ENCODE measurements at regions not wholly inside any gene's neighbourhood (a gene's known extent, or its start where the extent isn't known, plus 50 kb on each side); places are given as distances from the start of the nearest gene placed in this dataset.

GRCh38 chr15:47897525-47897924 lies 180.2 kb downstream of the SEMA6D start:
- no peaks in the 10 kb centered on the region for H3K36me3 ChIP-seq (ENCODE audit: control insufficient read depth in 2 of 2, extremely low read depth in 1 of 2, insufficient read depth in 2 of 2, low read length in 2 of 2)
- no peak overlapping the region for H3K4me3 ChIP-seq (ENCODE audit: control insufficient read depth in 2 of 3, extremely low read depth in 1 of 3, insufficient read depth in 2 of 3, low read depth in 1 of 3, low read length in 3 of 3)
- H3K4me2 ChIP-seq (ENCODE audit: control insufficient read depth, extremely low read depth, insufficient read depth, low read depth, low read length): peak overlapping the region; percentile 38
- no peaks in the 10 kb centered on the region for H3K9me3 ChIP-seq (ENCODE audit: control insufficient read depth, low read depth, low read length)
- H3K27me3 ChIP-seq (ENCODE audit: control insufficient read depth, extremely low read depth, insufficient read depth, low read length): no peaks in the 10 kb centered on the region
- H3K79me2 ChIP-seq (ENCODE audit: control insufficient read depth, insufficient read depth, low read length): no peaks in the 10 kb centered on the region
- FAIRE-seq (no peak), DNase-seq (ENCODE audit: low read depth, low spot score) (no peak)
- H3K27ac ChIP-seq (ENCODE audit: control insufficient read depth, insufficient read depth, low read length): no peak overlapping the region
- no peak overlapping the region for H2AFZ ChIP-seq (ENCODE audit: control insufficient read depth, low read length)
- dilution Hi-C loops (cut with MboI; ENCODE audit: extremely low pct_ligation_motif_present, low sequenced_read_pairs): no loop called here
- no peak overlapping the region for H3K9ac ChIP-seq (ENCODE audit: control insufficient read depth, extremely low read depth, insufficient read depth, low read length)
- peaks cover 12% of the 10 kb centered on the region for H3K4me1 ChIP-seq (ENCODE audit: control insufficient read depth, extremely low read depth, insufficient read depth, low read length)
- no peaks in the 10 kb centered on the region for H3K9me1 ChIP-seq (ENCODE audit: control insufficient read depth, extremely low read depth, insufficient read depth, low read length)
- no peak for TF ChIP-seq CTCF (optimal IDR thresholded peaks at IDR 0.05 in 1 of 3, IDR thresholded peaks at IDR 0.05 in 1 of 3, conservative IDR thresholded peaks at IDR 0.05 in 1 of 3; ENCODE audit: extremely low read depth in 1 of 3, insufficient read depth in 2 of 3, low read length in 3 of 3)
- no peak for TF ChIP-seq EZH2 (IDR thresholded peaks at IDR 0.05; ENCODE audit: low read length)
- H4K20me1 ChIP-seq (ENCODE audit: control insufficient read depth, extremely low read depth, insufficient read depth, low read length): no peaks in the 10 kb centered on the region

- peaks cover 6% of the 10 kb centered on the region for H3K9me3 ChIP-seq (ENCODE audit: control insufficient read depth, low read depth, low read length)
- no peak overlapping the region for H3K9ac ChIP-seq (ENCODE audit: control insufficient read depth, extremely low read depth, insufficient read depth, low read length)
- H3K4me1 ChIP-seq (ENCODE audit: control insufficient read depth, extremely low read depth, insufficient read depth, low read length): peaks cover 12% of the 10 kb centered on the region
- H3K27me3 ChIP-seq (ENCODE audit: control insufficient read depth, extremely low read depth, insufficient read depth, low read length): no peaks in the 10 kb centered on the region
- TF ChIP-seq EZH2 (IDR thresholded peaks at IDR 0.05; ENCODE audit: low read length) (no peak), CTCF (optimal IDR thresholded peaks at IDR 0.05 in 1 of 3, IDR thresholded peaks at IDR 0.05 in 1 of 3, conservative IDR thresholded peaks at IDR 0.05 in 1 of 3; ENCODE audit: extremely low read depth in 1 of 3, insufficient read depth in 2 of 3, low read length in 3 of 3) (no peak)
- H3K4me3 ChIP-seq (ENCODE audit: control insufficient read depth in 2 of 3, extremely low read depth in 1 of 3, insufficient read depth in 2 of 3, low read depth in 1 of 3, low read length in 3 of 3): no peak overlapping the region
- dilution Hi-C loops (cut with MboI; ENCODE audit: extremely low pct_ligation_motif_present, low sequenced_read_pairs): no loop called here
- no peak overlapping the region for H3K4me2 ChIP-seq (ENCODE audit: control insufficient read depth, extremely low read depth, insufficient read depth, low read depth, low read length)
- no peaks in the 10 kb centered on the region for H3K9me1 ChIP-seq (ENCODE audit: control insufficient read depth, extremely low read depth, insufficient read depth, low read length)
- H4K20me1 ChIP-seq (ENCODE audit: control insufficient read depth, extremely low read depth, insufficient read depth, low read length): no peaks in the 10 kb centered on the region
- H3K36me3 ChIP-seq (ENCODE audit: control insufficient read depth in 2 of 2, extremely low read depth in 1 of 2, insufficient read depth in 2 of 2, low read length in 2 of 2): no peaks in the 10 kb centered on the region
- no peaks in the 10 kb centered on the region for H3K79me2 ChIP-seq (ENCODE audit: control insufficient read depth, insufficient read depth, low read length)
- no peak overlapping the region for H2AFZ ChIP-seq (ENCODE audit: control insufficient read depth, low read length)
- no peak overlapping the region for H3K27ac ChIP-seq (ENCODE audit: control insufficient read depth, insufficient read depth, low read length)
- FAIRE-seq: peak; percentile 9
- no peak for DNase-seq (ENCODE audit: low read depth, low spot score)
These were observed 183.4 kb downstream of the SEMA6D start for GRCh38 chr15:47900751-47901150.
